GM12878 (cell line): ENCODE measurements at regions not wholly inside any gene's neighbourhood (a gene's known extent, or its start where the extent isn't known, plus 50 kb on each side); places are given as distances from the start of the nearest gene placed in this dataset.

ENCODE experiments used
- ATAC-seq: fragments of 200-7000 bp; cut with Tn5 transposase; 3 replicates; pipeline ENCODE4 v1.9.1; 2020; ENCODE audit warnings: mild to moderate bottlenecking, moderate library complexity
- BruUV-seq: library from RNA; stranded (reverse); fragments of 400-500 nt; replicated peaks from 2 replicates; lab custom pipeline; 2021; lab: Mats Ljungman, UMichigan
- CTCF ChIA-PET: fragments of 300-600 bp; sonication (Branson Sonifier 250); formaldehyde crosslinking; extraction: SDS; loops from one replicate; lab custom pipeline; 2021; ENCODE audit warnings: inconsistent platforms; lab: Yijun Ruan, JAX
- POLR2A ChIA-PET: fragments of 350-600 bp; formaldehyde crosslinking; extraction: SDS; loops from one replicate; lab custom pipeline; 2021; ENCODE audit warnings: inconsistent platforms; lab: Charles Lee
- RAD21 ChIA-PET: fragments of 300-600 bp; sonication (Branson Sonifier 250); formaldehyde crosslinking; loops from one replicate; lab custom pipeline; 2023; ENCODE audit warnings: antibody characterized with exemption; ENCODE audit not compliant: unreplicated experiment; lab: Charles Lee
- SMC1A ChIA-PET: fragments of 300-600 bp; sonication (Branson Sonifier 250); formaldehyde crosslinking; loops from one replicate; lab custom pipeline; 2023; ENCODE audit not compliant: unreplicated experiment, uncharacterized antibody; lab: Charles Lee
- DNase-seq: peaks from one replicate; pipeline ENCODE4 v3.0.0-alpha.2; 2011; ENCODE audit warnings: low read depth, low spot score
- FAIRE-seq: peaks from 3 replicates; lab custom pipeline; 2011; peaks lifted over from hg19 to GRCh38; lab: Jason Lieb, UNC
- H2AFZ ChIP-seq: 2 replicates; pipeline ENCODE4 v1.6.0; 2011; ENCODE audit warnings: low read depth, low read length, control low read depth; ENCODE audit not compliant: control insufficient read depth
- H3K27ac ChIP-seq: 2 replicates; pipeline ENCODE4 v1.5.1; 2011; ENCODE audit warnings: control low read depth; ENCODE audit not compliant: control insufficient read depth, insufficient read depth
- H3K27me3 ChIP-seq, 2 experiments: replicated peaks in 1 of 2; 2 replicates each; pipeline versions ENCODE4 v1.6.0 to v1.6.1; 2011; ENCODE audit warnings: low read length in 1 of 2; ENCODE audit not compliant: control insufficient read depth in 2 of 2, insufficient read depth in 2 of 2
- H3K36me3 ChIP-seq, 2 experiments: 2 replicates each; pipeline ENCODE4 v1.5.1; 2011; ENCODE audit warnings: low read length in 1 of 2; ENCODE audit not compliant: control insufficient read depth in 2 of 2, insufficient read depth in 2 of 2
- H3K4me1 ChIP-seq: 2 replicates; pipeline ENCODE4 v1.6.1; 2011; ENCODE audit warnings: mild to moderate bottlenecking, low read length, moderate library complexity, mixed read lengths; ENCODE audit not compliant: control insufficient read depth, insufficient read depth
- H3K4me2 ChIP-seq: 2 replicates; pipeline ENCODE4 v1.6.0; 2011; ENCODE audit warnings: control low read depth; ENCODE audit not compliant: control insufficient read depth, insufficient read depth
- H3K4me3 ChIP-seq: fragments of 200-600 bp; sonication (generic); 2 replicates; pipeline ENCODE4 v1.5.1; 2016
- H3K79me2 ChIP-seq: 2 replicates; pipeline ENCODE4 v1.6.0; 2011; ENCODE audit warnings: low read length; ENCODE audit not compliant: control insufficient read depth, insufficient read depth
- H3K9ac ChIP-seq: 2 replicates; pipeline ENCODE4 v1.8.0; 2011; ENCODE audit warnings: low read length, control low read depth, mixed read lengths; ENCODE audit not compliant: control insufficient read depth, insufficient read depth
- H3K9me3 ChIP-seq: replicated peaks from 3 replicates; pipeline ENCODE4 v1.5.1; 2011; ENCODE audit warnings: mild to moderate bottlenecking, low read length; ENCODE audit not compliant: control insufficient read depth, insufficient read depth
- H4K20me1 ChIP-seq: 2 replicates; pipeline ENCODE4 v1.6.0; 2011; ENCODE audit not compliant: control insufficient read depth, insufficient read depth
- BCLAF1 ChIP-seq: fragments of 450-650 bp; IDR thresholded peaks from 2 replicates; pipeline ENCODE4 v1.6.1; 2017; ENCODE audit warnings: antibody characterized with exemption, mild to moderate bottlenecking, moderate library complexity
- HCFC1 ChIP-seq: fragments of 150-350 bp; IDR thresholded peaks from 2 replicates; pipeline ENCODE4 v1.6.1; 2014; ENCODE audit warnings: low read length
- MTA2 ChIP-seq: fragments of 450-650 bp; IDR thresholded peaks from 2 replicates; pipeline ENCODE4 v1.6.1; 2016; ENCODE audit warnings: low read depth, mild to moderate bottlenecking, moderate library complexity
- NR2C1 ChIP-seq: fragments of 450-650 bp; IDR thresholded peaks from 2 replicates; pipeline ENCODE4 v1.6.1; 2017; ENCODE audit warnings: antibody characterized with exemption, mild to moderate bottlenecking, moderate library complexity
- PBX3 ChIP-seq: IDR thresholded peaks from 2 replicates; pipeline ENCODE4 v1.6.1; 2011; ENCODE audit warnings: mild to moderate bottlenecking, low read depth, low read length, moderate library complexity; ENCODE audit not compliant: insufficient replicate concordance
- RCOR1 ChIP-seq: conservative IDR thresholded peaks from 2 replicates; pipeline ENCODE4 v1.6.1; 2012; ENCODE audit warnings: low read depth, low read length, improper control_type of control experiment
- RELB ChIP-seq: fragments of 450-650 bp; IDR thresholded peaks from 2 replicates; pipeline ENCODE4 v1.6.1; 2017; ENCODE audit warnings: low read depth, mild to moderate bottlenecking, moderate library complexity
- SREBF1 ChIP-seq: IDR thresholded peaks from 2 replicates; pipeline ENCODE4 v1.6.1; 2012; ENCODE audit warnings: mild to moderate bottlenecking, low read length
- TCF3 ChIP-seq: IDR thresholded peaks from 2 replicates; pipeline ENCODE4 v1.6.1; 2012; ENCODE audit warnings: low read depth, mild to moderate bottlenecking, low read length, borderline replicate concordance; ENCODE audit not compliant: insufficient read depth
- ZBTB40 ChIP-seq: fragments of 450-650 bp; IDR thresholded peaks from 2 replicates; pipeline ENCODE4 v1.6.1; 2016; ENCODE audit warnings: mild to moderate bottlenecking, moderate library complexity, borderline replicate concordance
- ZNF217 ChIP-seq: fragments of 450-650 bp; IDR thresholded peaks from 2 replicates; pipeline ENCODE4 v1.6.1; 2017; ENCODE audit warnings: antibody characterized with exemption, mild to moderate bottlenecking
- WGBS: methylation state at CpG from one replicate; pipeline ENCODE4 v1.1.6; 2016; ENCODE audit warnings: low lambda C conversion rate; ENCODE audit not compliant: insufficient replicate concordance, insufficient coverage; ENCODE audit errors: missing lambda C conversion rate; 5-methylcytosine and 5-hydroxymethylcytosine counted together
- in situ Hi-C: fragments of 300-500 bp; cut with MboI; formaldehyde crosslinking; loops from 9 replicates; pipeline ENCODE4 v1.14.3; 2018; ENCODE audit warnings: mixed read lengths
- intact Hi-C: fragments of 100-400 bp; cut with micrococcal nuclease; formaldehyde crosslinking; loops from one replicate; pipeline ENCODE4 v1.14.2; 2022; ENCODE audit not compliant: unreplicated experiment

GRCh38 chr3:130627143-130627855, 110.3 kb downstream of the COL6A6 start (continued):
- TF ChIP-seq ZBTB40 = no peak
- TF ChIP-seq MTA2 = no peak
- TF ChIP-seq ZNF217 = no peak
- TF ChIP-seq SREBF1 = no peak

GRCh38 chr3:130627882-130628281, 110.9 kb downstream of the COL6A6 start:
- WGBS = 0% methylated on average over 1 of the region's 1 CpG
- Histone ChIP-seq H2AFZ (no peak overlapping the region), H3K36me3 (no peaks in the 10 kb centered on the region), H3K9ac (no peak overlapping the region), H4K20me1 (no peaks in the 10 kb centered on the region), H3K9me3 (no peaks in the 10 kb centered on the region), H3K4me3 (no peak overlapping the region), H3K4me2 (no peak overlapping the region), H3K27ac (no peak overlapping the region), H3K4me1 (no peaks in the 10 kb centered on the region), H3K27me3 (no peaks in the 10 kb centered on the region; a peak in 1 of 4 replicates), H3K79me2 (no peaks in the 10 kb centered on the region)
- ChIA-PET RAD21 (no interaction called here), SMC1A (no interaction called here), CTCF (no interaction called here), POLR2A (no interaction called here)
- no TSS peak for BruUV-seq
- intact Hi-C loops = no loop called here
- ATAC-seq = no peak
- DNase-seq = no peak
- in situ Hi-C loops = no loop called here
- FAIRE-seq = no peak
- TF ChIP-seq TCF3 (no peak), RELB (no peak), PBX3 (no peak), HCFC1 (no peak), BCLAF1 (no peak), MTA2 (no peak), RCOR1 (no peak), NR2C1 (no peak)
